Central memory CD8-positive, alpha-beta T cell (primary cell): ENCODE measurements at regions not wholly inside any gene's neighbourhood (a gene's known extent, or its start where the extent isn't known, plus 50 kb on each side); places are given as distances from the start of the nearest gene placed in this dataset.

Source experiments
- ATAC-seq: fragments of 150-1000 bp; cut with Tn5 transposase; replicated peaks from 2 replicates; pipeline ENCODE4 v1.10.0; 2022; ENCODE audit warnings: mild to moderate bottlenecking, moderate FRiP score, moderate number of reproducible peaks; ENCODE audit not compliant: poor library complexity, severe bottlenecking; ENCODE audit errors: extremely low read depth
- DNase-seq, 2 donors: peaks; one replicate each; pipeline ENCODE4 v3.0.0; 2021; ENCODE audit warnings: low spot score in 2 of 2
- H3K27ac Mint-ChIP-seq: one replicate; pipeline ENCODE4 v1.8.0; 2022; ENCODE audit warnings: low read depth, mild to moderate bottlenecking, moderate library complexity, mixed read lengths
- H3K27me3 Mint-ChIP-seq: one replicate; pipeline ENCODE4 v1.8.0; 2022; ENCODE audit warnings: mixed read lengths
- H3K36me3 Mint-ChIP-seq: one replicate; pipeline ENCODE4 v1.8.0; 2022; ENCODE audit warnings: mild to moderate bottlenecking, moderate library complexity, mixed read lengths; ENCODE audit not compliant: insufficient read depth
- H3K4me1 Mint-ChIP-seq: one replicate; pipeline ENCODE4 v1.8.0; 2022; ENCODE audit warnings: mixed read lengths
- H3K4me3 Mint-ChIP-seq: one replicate; pipeline ENCODE4 v1.8.0; 2022; ENCODE audit warnings: mild to moderate bottlenecking, moderate library complexity, mixed read lengths
- H3K9me3 Mint-ChIP-seq: one replicate; pipeline ENCODE4 v1.8.0; 2022; ENCODE audit warnings: mixed read lengths

- DNase-seq = no peak
- no peak overlapping the region for H3K4me3 Mint-ChIP-seq
- H3K27ac Mint-ChIP-seq = no peak overlapping the region
- ATAC-seq = no peak
- peaks cover 16% of the 10 kb centered on the region for H3K9me3 Mint-ChIP-seq
- H3K36me3 Mint-ChIP-seq = no peaks in the 10 kb centered on the region
- H3K4me1 Mint-ChIP-seq = no peaks in the 10 kb centered on the region
- no peaks in the 10 kb centered on the region for H3K27me3 Mint-ChIP-seq
These were observed 246.7 kb downstream of the DHX15 start for GRCh38 chr4:24337451-24338190.

- no peaks in the 10 kb centered on the region for H3K4me1 Mint-ChIP-seq
- no peak overlapping the region for H3K27ac Mint-ChIP-seq
- no peak overlapping the region for H3K4me3 Mint-ChIP-seq
- no peak for DNase-seq
- H3K27me3 Mint-ChIP-seq = no peaks in the 10 kb centered on the region
- ATAC-seq = no peak
- H3K9me3 Mint-ChIP-seq = peaks cover 11% of the 10 kb centered on the region
- no peaks in the 10 kb centered on the region for H3K36me3 Mint-ChIP-seq
These were observed 248.7 kb downstream of the DHX15 start for GRCh38 chr4:24335616-24336015.

GRCh38 chr4:24334906-24335305 is 249.4 kb downstream of the DHX15 start:
- Mint-ChIP-seq H3K4me3 (no peak overlapping the region), H3K36me3 (no peaks in the 10 kb centered on the region), H3K9me3 (peaks cover 11% of the 10 kb centered on the region), H3K4me1 (no peaks in the 10 kb centered on the region), H3K27ac (no peak overlapping the region), H3K27me3 (no peaks in the 10 kb centered on the region)
- no peak for ATAC-seq
- no peak for DNase-seq

DNA sequence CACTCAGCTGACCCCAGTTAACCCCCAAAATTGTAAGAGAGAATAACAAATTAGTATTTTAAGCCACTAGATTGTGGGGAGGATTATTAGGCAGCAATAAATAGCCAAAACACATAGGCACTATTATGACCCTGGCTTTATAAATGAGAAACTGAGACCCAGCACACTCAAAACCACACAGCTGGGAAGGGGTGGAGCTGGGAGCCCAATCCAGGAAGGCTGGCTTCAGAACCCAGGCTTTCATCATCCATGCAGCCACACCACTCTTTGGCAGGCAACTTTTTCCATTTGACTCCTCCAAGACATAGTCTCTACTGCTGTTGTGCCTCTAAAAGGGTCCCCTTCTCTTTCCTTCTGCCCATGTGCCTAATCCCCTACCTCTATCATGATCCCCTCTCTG is 253.8 kb downstream of the DHX15 start:
- no peaks in the 10 kb centered on the region for H3K36me3 Mint-ChIP-seq

DNA sequence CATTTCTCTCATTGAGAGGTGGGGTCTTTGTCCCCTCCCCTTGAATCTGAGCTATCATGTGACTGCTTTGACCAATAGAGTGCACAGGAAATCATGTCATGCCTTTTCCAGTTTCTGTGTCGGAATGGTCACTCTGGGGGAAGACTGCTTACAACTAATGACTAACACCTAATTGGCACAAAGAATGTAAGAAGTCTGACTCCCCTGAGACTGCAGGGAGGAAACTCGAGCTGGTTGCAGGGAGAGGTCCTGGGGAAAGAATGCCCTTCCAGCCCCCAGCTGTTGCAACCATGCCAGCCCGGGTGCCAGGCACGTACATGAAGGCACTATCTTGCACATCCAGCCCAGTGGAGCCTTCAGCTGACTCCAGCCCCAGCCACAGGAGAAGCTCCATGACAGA is 254.2 kb downstream of the DHX15 start:
- no peaks in the 10 kb centered on the region for H3K4me1 Mint-ChIP-seq

More for the DNA sequence above, 253.8 kb downstream of the DHX15 start:
- H3K4me1 Mint-ChIP-seq = no peaks in the 10 kb centered on the region
- H3K9me3 Mint-ChIP-seq = no peaks in the 10 kb centered on the region
- H3K27ac Mint-ChIP-seq = no peak overlapping the region
- DNase-seq (no peak), ATAC-seq (no peak)
- H3K4me3 Mint-ChIP-seq = no peak overlapping the region
- H3K27me3 Mint-ChIP-seq = no peaks in the 10 kb centered on the region

GRCh38 chr4:24328711-24329110 is 255.6 kb downstream of the DHX15 start:
- DNase-seq (no peak), ATAC-seq (no peak)
- Mint-ChIP-seq H3K4me3 (no peak overlapping the region), H3K36me3 (no peaks in the 10 kb centered on the region), H3K27me3 (no peaks in the 10 kb centered on the region), H3K4me1 (no peaks in the 10 kb centered on the region), H3K9me3 (peaks cover 9% of the 10 kb centered on the region), H3K27ac (no peak overlapping the region)

More for the DNA sequence above, 254.2 kb downstream of the DHX15 start:
- no peak overlapping the region for H3K4me3 Mint-ChIP-seq
- DNase-seq = no peak
- H3K27ac Mint-ChIP-seq = no peak overlapping the region
- H3K36me3 Mint-ChIP-seq = no peaks in the 10 kb centered on the region
- no peak for ATAC-seq
- no peaks in the 10 kb centered on the region for H3K9me3 Mint-ChIP-seq
- H3K27me3 Mint-ChIP-seq = no peaks in the 10 kb centered on the region

- H3K4me3 Mint-ChIP-seq = no peak overlapping the region
- H3K4me1 Mint-ChIP-seq = no peaks in the 10 kb centered on the region
- no peak overlapping the region for H3K27ac Mint-ChIP-seq
- ATAC-seq (no peak), DNase-seq (no peak)
- H3K36me3 Mint-ChIP-seq = no peaks in the 10 kb centered on the region
- no peaks in the 10 kb centered on the region for H3K27me3 Mint-ChIP-seq
- H3K9me3 Mint-ChIP-seq = peaks cover 9% of the 10 kb centered on the region
These were observed 256.0 kb downstream of the DHX15 start for GRCh38 chr4:24328310-24328709.

- Mint-ChIP-seq H3K36me3 (no peaks in the 10 kb centered on the region), H3K27ac (no peak overlapping the region), H3K9me3 (peaks cover 9% of the 10 kb centered on the region), H3K27me3 (no peaks in the 10 kb centered on the region), H3K4me1 (no peaks in the 10 kb centered on the region), H3K4me3 (no peak overlapping the region)
- ATAC-seq (no peak), DNase-seq (no peak)
These were observed 261.4 kb downstream of the DHX15 start for GRCh38 chr4:24322995-24323394.

GRCh38 chr4:24322511-24322910 is 261.8 kb downstream of the DHX15 start:
- no peak overlapping the region for H3K27ac Mint-ChIP-seq
- ATAC-seq (no peak), DNase-seq (no peak)

DNA sequence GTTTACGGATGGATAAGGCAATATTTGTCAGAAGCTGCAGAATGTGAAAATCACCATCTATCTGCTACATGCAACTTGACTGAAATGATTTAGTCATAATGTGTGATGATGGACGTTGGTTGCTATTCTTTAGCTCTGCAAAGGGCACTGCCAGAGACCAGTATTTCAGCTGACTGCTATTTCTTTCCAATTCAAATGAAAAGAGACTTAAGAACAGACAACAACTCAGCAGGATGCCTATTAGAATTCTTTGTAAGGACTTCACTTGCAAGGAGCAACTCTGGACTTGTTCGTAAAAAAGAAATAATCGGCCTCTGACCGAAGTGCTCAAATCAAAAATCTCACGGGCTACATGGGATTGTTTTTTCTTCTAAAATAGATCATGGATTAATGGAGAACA is 262.7 kb downstream of the DHX15 start:
- Mint-ChIP-seq H3K36me3 (no peaks in the 10 kb centered on the region), H3K4me3 (no peak overlapping the region), H3K27ac (no peak overlapping the region), H3K9me3 (peaks cover 9% of the 10 kb centered on the region), H3K27me3 (no peaks in the 10 kb centered on the region), H3K4me1 (no peaks in the 10 kb centered on the region)
- ATAC-seq = no peak
- DNase-seq = no peak

More at GRCh38 chr4:24322511-24322910, 261.8 kb downstream of the DHX15 start:
- no peaks in the 10 kb centered on the region for H3K36me3 Mint-ChIP-seq
- no peak overlapping the region for H3K4me3 Mint-ChIP-seq
- peaks cover 9% of the 10 kb centered on the region for H3K9me3 Mint-ChIP-seq
- no peaks in the 10 kb centered on the region for H3K4me1 Mint-ChIP-seq
- no peaks in the 10 kb centered on the region for H3K27me3 Mint-ChIP-seq

DNA sequence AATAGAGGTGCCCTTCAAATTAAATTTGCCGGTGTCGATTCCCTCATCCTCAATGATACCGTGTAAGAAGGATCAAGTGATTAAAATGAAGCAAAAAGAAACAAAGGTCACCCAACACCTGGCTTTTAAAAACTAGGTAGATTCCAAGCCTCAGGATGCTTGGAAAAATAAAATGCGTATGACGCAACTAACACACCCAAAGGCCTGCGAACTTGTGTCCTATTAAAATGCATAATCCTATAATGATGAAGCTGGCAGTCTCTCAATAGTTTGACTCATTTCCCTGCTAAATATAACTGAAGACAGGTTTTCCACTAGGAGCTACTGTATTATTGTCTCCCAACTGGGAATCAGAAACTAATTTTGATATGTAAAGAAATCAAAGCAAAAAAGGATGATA is 263.2 kb downstream of the DHX15 start:
- DNase-seq (no peak), ATAC-seq (no peak)
- no peak overlapping the region for H3K4me3 Mint-ChIP-seq
- no peaks in the 10 kb centered on the region for H3K4me1 Mint-ChIP-seq
- H3K27me3 Mint-ChIP-seq = no peaks in the 10 kb centered on the region
- H3K9me3 Mint-ChIP-seq = peaks cover 9% of the 10 kb centered on the region
- no peaks in the 10 kb centered on the region for H3K36me3 Mint-ChIP-seq
- no peak overlapping the region for H3K27ac Mint-ChIP-seq

DNA sequence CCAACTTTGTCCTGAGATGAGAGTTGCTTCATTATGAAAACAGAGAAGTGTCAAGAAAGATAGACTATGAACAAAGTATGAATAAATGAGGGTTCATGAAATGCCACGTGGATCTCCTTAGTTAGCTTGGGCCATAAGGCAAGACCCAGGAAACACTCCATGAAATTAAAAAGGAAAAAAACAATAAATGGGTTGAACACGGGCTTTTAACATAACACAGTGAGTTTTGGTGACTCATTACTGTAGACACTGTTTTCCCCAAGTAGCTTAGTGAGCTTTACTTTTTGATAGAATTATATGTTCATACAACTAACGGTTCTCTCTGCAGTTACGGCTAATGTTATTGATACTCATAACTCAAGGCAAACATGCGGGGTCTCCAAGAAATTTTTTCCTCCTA is 265.0 kb downstream of the DHX15 start:
- Mint-ChIP-seq H3K4me3 (no peak overlapping the region), H3K4me1 (no peaks in the 10 kb centered on the region), H3K27me3 (no peaks in the 10 kb centered on the region), H3K9me3 (peaks cover 7% of the 10 kb centered on the region), H3K27ac (no peak overlapping the region), H3K36me3 (no peaks in the 10 kb centered on the region)
- no peak for DNase-seq
- no peak for ATAC-seq

- DNase-seq (no peak), ATAC-seq (no peak)
- H3K36me3 Mint-ChIP-seq = no peaks in the 10 kb centered on the region
- H3K4me3 Mint-ChIP-seq = no peak overlapping the region
- H3K4me1 Mint-ChIP-seq = no peaks in the 10 kb centered on the region
- H3K27me3 Mint-ChIP-seq = no peaks in the 10 kb centered on the region
- H3K27ac Mint-ChIP-seq = no peak overlapping the region
- peaks cover 6% of the 10 kb centered on the region for H3K9me3 Mint-ChIP-seq
These were observed 269.3 kb downstream of the DHX15 start for GRCh38 chr4:24315056-24315455.
